ENCODE measurements at regions not wholly inside any gene's neighbourhood (a gene's known extent, or its start where the extent isn't known, plus 50 kb on each side); places are given as distances from the start of the nearest gene placed in this dataset.

DNA sequence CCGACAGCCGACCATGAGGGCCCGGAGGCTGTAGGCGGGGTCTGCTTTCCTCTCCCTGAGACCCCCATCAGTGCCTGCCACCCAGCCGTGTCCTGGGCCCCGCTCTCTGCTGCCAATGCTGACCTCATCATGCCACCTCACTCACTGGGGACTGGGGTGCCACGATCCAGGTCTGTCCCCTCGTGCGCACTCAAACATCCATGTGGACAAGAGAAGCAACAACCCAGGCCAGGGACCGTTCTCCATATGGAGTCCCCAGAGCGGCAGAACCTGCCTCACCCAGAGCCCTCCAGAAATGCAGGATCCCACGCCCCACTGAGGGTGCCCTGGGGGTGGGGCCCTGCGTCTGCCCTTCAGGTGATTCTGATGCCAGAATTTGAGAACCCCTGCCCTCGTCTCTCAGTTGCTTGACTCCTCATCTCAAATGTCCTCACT is 210.0 kb upstream of the PPP2R2D start:
- TF ChIP-seq POLR2AphosphoS5 (IDR thresholded peaks at IDR 0.05) (no peak), RAD21 (conservative IDR thresholded peaks at IDR 0.05) (no peak), EZH2 (IDR thresholded peaks at IDR 0.05; ENCODE audit: borderline replicate concordance, insufficient read depth, low read length, poor library complexity, severe bottlenecking) (no peak), TAF1 (IDR thresholded peaks at IDR 0.05; ENCODE audit: low read depth) (no peak), EP300 (conservative IDR thresholded peaks at IDR 0.05; ENCODE audit: poor library complexity, severe bottlenecking) (no peak), SMC3 (conservative IDR thresholded peaks at IDR 0.05; ENCODE audit: poor library complexity) (no peak), MXI1 (conservative IDR thresholded peaks at IDR 0.05; ENCODE audit: poor library complexity, severe bottlenecking) (no peak)
- TF ChIP-seq, protein P1, sequence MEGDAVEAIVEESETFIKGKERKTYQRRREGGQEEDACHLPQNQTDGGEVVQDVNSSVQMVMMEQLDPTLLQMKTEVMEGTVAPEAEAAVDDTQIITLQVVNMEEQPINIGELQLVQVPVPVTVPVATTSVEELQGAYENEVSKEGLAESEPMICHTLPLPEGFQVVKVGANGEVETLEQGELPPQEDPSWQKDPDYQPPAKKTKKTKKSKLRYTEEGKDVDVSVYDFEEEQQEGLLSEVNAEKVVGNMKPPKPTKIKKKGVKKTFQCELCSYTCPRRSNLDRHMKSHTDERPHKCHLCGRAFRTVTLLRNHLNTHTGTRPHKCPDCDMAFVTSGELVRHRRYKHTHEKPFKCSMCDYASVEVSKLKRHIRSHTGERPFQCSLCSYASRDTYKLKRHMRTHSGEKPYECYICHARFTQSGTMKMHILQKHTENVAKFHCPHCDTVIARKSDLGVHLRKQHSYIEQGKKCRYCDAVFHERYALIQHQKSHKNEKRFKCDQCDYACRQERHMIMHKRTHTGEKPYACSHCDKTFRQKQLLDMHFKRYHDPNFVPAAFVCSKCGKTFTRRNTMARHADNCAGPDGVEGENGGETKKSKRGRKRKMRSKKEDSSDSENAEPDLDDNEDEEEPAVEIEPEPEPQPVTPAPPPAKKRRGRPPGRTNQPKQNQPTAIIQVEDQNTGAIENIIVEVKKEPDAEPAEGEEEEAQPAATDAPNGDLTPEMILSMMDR (IDR thresholded peaks at IDR 0.05; ENCODE audit: poor library complexity, severe bottlenecking), result no peak
- TF ChIP-seq, protein P2, sequence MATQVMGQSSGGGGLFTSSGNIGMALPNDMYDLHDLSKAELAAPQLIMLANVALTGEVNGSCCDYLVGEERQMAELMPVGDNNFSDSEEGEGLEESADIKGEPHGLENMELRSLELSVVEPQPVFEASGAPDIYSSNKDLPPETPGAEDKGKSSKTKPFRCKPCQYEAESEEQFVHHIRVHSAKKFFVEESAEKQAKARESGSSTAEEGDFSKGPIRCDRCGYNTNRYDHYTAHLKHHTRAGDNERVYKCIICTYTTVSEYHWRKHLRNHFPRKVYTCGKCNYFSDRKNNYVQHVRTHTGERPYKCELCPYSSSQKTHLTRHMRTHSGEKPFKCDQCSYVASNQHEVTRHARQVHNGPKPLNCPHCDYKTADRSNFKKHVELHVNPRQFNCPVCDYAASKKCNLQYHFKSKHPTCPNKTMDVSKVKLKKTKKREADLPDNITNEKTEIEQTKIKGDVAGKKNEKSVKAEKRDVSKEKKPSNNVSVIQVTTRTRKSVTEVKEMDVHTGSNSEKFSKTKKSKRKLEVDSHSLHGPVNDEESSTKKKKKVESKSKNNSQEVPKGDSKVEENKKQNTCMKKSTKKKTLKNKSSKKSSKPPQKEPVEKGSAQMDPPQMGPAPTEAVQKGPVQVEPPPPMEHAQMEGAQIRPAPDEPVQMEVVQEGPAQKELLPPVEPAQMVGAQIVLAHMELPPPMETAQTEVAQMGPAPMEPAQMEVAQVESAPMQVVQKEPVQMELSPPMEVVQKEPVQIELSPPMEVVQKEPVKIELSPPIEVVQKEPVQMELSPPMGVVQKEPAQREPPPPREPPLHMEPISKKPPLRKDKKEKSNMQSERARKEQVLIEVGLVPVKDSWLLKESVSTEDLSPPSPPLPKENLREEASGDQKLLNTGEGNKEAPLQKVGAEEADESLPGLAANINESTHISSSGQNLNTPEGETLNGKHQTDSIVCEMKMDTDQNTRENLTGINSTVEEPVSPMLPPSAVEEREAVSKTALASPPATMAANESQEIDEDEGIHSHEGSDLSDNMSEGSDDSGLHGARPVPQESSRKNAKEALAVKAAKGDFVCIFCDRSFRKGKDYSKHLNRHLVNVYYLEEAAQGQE (IDR thresholded peaks at IDR 0.05; ENCODE audit: borderline replicate concordance), result no peak
